ENCODE measurements at regions not wholly inside any gene's neighbourhood (a gene's known extent, or its start where the extent isn't known, plus 50 kb on each side); places are given as distances from the start of the nearest gene placed in this dataset.

DNA sequence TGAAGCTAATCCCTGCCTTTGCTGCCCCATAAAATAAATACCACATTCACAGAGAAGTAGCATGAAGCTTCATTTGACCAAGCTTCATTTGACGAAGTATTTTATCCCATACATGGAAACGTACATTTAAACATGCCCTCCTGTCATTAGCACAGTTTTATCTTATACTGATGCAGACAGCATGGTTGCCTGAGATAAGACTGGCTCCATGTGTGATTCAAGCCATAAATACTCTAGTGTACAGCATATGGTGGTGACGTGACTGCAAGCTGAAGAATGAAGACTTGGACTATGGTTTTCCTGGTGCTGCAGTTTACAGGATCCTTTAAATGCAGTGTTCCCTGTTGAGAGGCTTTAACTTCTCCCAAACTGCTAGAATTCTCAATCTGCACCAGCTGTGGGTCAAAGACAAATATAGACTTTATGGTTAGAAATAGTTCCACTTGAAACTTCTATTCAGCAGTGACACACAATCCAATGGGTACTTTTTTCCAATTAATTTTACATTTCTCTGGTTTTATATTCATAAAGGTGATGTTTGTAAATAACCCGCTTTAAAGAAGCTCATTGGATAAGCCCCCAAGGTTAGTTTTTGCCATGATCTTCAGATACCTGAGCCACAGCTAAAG lies 64.9 kb downstream of the CYB561 start (continued):
- TF ChIP-seq, protein P1, sequence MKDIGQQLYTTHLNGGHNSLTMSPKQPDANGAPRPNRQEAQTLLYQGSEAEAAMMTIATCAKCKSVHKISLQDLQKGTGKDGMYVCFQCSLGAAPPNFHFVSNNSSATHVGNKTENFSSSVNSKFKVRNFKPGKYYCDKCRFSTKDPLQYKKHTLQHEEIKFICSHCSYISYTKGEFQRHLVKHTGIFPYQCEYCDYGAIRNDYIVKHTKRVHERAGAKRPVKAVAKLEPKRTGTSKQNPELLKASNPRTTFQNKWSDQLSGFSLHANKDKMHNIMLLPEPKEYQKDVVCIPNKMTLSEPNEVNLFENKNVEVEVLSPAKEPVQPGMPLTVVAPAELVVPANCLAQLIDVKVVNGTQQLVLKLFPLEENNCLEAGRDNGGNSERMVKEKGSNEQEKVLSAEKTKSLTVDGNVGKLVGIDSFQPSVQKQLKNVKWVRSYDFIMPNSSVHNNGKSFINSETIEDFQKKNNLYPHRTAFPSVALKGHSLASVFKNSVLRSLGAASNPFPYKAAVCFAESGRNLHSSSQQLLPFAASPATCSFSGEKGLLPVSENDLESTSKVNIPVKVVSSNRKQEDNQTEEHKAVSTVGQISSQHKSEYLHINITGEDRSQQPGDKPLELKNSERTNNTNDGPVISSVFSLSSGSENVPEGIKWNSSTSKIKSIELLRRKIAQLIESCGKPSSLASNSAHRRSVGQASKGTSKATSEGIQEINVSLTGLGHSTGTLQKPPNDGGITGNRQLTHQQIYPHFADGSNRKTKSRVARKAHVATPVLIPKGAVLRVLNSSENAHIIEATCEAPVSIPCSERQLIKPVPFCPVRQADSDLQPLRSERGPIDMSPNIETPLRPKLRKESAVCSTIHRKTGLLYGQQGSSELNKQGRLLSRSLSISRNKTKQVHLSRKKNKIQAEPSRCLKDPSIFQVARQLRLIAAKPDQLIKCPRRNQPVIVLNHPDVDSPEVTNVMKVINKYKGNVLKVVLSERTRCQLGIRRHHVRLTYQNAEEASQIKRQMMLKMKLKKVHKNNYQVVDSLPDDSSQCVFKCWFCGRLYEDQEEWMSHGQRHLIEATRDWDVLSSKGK (CRISPR knock-in tag; IDR thresholded peaks at IDR 0.05): no peak
- TF ChIP-seq XRCC3 (IDR thresholded peaks at IDR 0.05): no peak
- no peak for TF ChIP-seq HSF4 (CRISPR knock-in tag; IDR thresholded peaks at IDR 0.05; ENCODE audit: borderline replicate concordance)
- no peak for TF ChIP-seq CAMTA2 (CRISPR knock-in tag; conservative IDR thresholded peaks at IDR 0.05)
- TF ChIP-seq MEF2A (IDR thresholded peaks at IDR 0.05; ENCODE audit: control insufficient read depth, low read depth, low read length): no peak; the same call in 1 of the 2 replicates
- no peak for TF ChIP-seq SIX5 (IDR thresholded peaks at IDR 0.05; ENCODE audit: borderline replicate concordance in 1 of 2, insufficient read depth in 1 of 2, low read depth in 1 of 2, low read length in 2 of 2)
- TF ChIP-seq, protein P2, sequence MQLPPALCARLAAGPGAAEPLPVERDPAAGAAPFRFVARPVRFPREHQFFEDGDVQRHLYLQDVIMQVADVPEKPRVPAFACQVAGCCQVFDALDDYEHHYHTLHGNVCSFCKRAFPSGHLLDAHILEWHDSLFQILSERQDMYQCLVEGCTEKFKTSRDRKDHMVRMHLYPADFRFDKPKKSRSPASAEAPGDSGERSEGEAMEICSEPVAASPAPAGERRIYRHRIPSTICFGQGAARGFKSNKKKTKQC (CRISPR knock-in tag; IDR thresholded peaks at IDR 0.05): no peak
- TF ChIP-seq KAT8 (IDR thresholded peaks at IDR 0.05; ENCODE audit: low read depth): no peak
- TF ChIP-seq KLF10 (CRISPR knock-in tag; IDR thresholded peaks at IDR 0.05): no peak
- TF ChIP-seq ZNF143 (CRISPR knock-in tag; IDR thresholded peaks at IDR 0.05): no peak
- peak in 1 of 2 experiments; percentile 76; a peak in 1 of 4 replicates for TF ChIP-seq ARNT (IDR thresholded peaks at IDR 0.05)
- no peak for TF ChIP-seq MED1 (CRISPR knock-in tag; IDR thresholded peaks at IDR 0.05; ENCODE audit: borderline replicate concordance)
- TF ChIP-seq HDAC1 (IDR thresholded peaks at IDR 0.05): peak in 1 of 2 experiments; percentile 66; a peak in 1 of 4 replicates
- no peak for TF ChIP-seq NFYB (IDR thresholded peaks at IDR 0.05; ENCODE audit: extremely low read depth, insufficient read length)
- TF ChIP-seq ILF3 (IDR thresholded peaks at IDR 0.05; ENCODE audit: borderline replicate concordance): peak; percentile 25; the same call in 1 of the 2 replicates
- TF ChIP-seq, protein P3, sequence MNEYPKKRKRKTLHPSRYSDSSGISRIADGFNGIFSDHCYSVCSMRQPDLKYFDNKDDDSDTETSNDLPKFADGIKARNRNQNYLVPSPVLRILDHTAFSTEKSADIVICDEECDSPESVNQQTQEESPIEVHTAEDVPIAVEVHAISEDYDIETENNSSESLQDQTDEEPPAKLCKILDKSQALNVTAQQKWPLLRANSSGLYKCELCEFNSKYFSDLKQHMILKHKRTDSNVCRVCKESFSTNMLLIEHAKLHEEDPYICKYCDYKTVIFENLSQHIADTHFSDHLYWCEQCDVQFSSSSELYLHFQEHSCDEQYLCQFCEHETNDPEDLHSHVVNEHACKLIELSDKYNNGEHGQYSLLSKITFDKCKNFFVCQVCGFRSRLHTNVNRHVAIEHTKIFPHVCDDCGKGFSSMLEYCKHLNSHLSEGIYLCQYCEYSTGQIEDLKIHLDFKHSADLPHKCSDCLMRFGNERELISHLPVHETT (CRISPR knock-in tag; conservative IDR thresholded peaks at IDR 0.05 in 1 of 2, IDR thresholded peaks at IDR 0.05 in 1 of 2): peak in 1 of 2 experiments; percentile 79; a peak in 2 of 4 replicates
- TF ChIP-seq, protein P4, sequence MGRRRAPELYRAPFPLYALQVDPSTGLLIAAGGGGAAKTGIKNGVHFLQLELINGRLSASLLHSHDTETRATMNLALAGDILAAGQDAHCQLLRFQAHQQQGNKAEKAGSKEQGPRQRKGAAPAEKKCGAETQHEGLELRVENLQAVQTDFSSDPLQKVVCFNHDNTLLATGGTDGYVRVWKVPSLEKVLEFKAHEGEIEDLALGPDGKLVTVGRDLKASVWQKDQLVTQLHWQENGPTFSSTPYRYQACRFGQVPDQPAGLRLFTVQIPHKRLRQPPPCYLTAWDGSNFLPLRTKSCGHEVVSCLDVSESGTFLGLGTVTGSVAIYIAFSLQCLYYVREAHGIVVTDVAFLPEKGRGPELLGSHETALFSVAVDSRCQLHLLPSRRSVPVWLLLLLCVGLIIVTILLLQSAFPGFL (CRISPR knock-in tag; IDR thresholded peaks at IDR 0.05): no peak
- TF ChIP-seq JUNB (CRISPR knock-in tag; conservative IDR thresholded peaks at IDR 0.05): no peak
- TF ChIP-seq RFX7 (CRISPR knock-in tag; IDR thresholded peaks at IDR 0.05): no peak
- peak; percentile 96 for TF ChIP-seq SMARCA4 (IDR thresholded peaks at IDR 0.05)
- no peak for TF ChIP-seq PYGO2 (tag; IDR thresholded peaks at IDR 0.05)
